ENCODE measurements at regions not wholly inside any gene's neighbourhood (a gene's known extent, or its start where the extent isn't known, plus 50 kb on each side); places are given as distances from the start of the nearest gene placed in this dataset.

GRCh38 chr22:22955866-22956535, 68.4 kb downstream of the IGLL5 start:
- H3K27me3 ChIP-seq = peaks cover 0 to 7% of the 10 kb centered on the region in 2 donors
- no peak for TF ChIP-seq POLR2A (IDR thresholded peaks at IDR 0.05)
- TF ChIP-seq CTCF (IDR thresholded peaks at IDR 0.05) = peak; percentile 52 to 76 (median 74)

DNA sequence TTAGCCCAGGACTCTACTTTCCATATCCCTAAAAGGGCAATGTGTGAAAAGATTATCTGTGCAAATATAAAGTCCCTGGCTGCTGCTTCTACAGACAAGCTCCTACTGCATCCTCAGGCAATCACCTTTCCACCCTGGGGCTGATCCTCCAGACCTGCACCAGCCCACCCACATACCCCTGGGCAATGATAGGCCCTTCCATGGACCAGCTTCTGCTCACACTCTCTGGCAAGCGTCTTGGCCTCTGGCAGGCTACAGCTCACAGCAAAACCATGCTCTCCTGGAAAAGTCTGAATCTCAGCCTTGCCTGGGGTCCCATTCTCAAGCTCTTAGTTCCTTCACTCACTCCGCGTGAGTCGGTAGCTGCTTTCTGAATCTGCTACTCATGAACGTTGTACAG, 69.5 kb downstream of the IGLL5 start:
- DNase-seq (no peak), ATAC-seq (no peak)
- TF ChIP-seq CTCF (IDR thresholded peaks at IDR 0.05) = no peak
- TF ChIP-seq POLR2A (IDR thresholded peaks at IDR 0.05) = no peak
- Histone ChIP-seq H3K4me3 (no peak overlapping the region), H3K36me3 (replicated peaks in 1 of 2; ENCODE audit: insufficient read depth in 1 of 2, low read depth in 2 of 2) (no peaks in the 10 kb centered on the region), H3K27ac (no peak overlapping the region), H3K27me3 (peaks cover 0 to 7% of the 10 kb centered on the region in 2 donors), H3K4me1 (peaks cover 3% of the 10 kb centered on the region), H3K9me3 (no peaks in the 10 kb centered on the region)
- intact Hi-C loops (cut with DNase I) = no loop called here
- 69 to 71% methylated on average over 4 to 5 of the region's 5 CpGs for WGBS, 2 donors

More at GRCh38 chr22:22955866-22956535, 68.4 kb downstream of the IGLL5 start:
- Histone ChIP-seq H3K9me3 (no peaks in the 10 kb centered on the region), H3K36me3 (replicated peaks in 1 of 2; ENCODE audit: insufficient read depth in 1 of 2, low read depth in 2 of 2) (no peaks in the 10 kb centered on the region), H3K4me3 (no peak overlapping the region), H3K27ac (no peak overlapping the region), H3K4me1 (peaks cover 3% of the 10 kb centered on the region)
- WGBS, 2 donors = 0 to 20% methylated on average over 1 to 8 of the region's 8 CpGs
- DNase-seq (peak; percentile 65 to 75 (median 74)), ATAC-seq (peak; percentile 76)
- intact Hi-C loops (cut with DNase I) = no loop called here

GRCh38 chr22:22958621-22959020, 71.0 kb downstream of the IGLL5 start:
- TF ChIP-seq CTCF (IDR thresholded peaks at IDR 0.05) (no peak), POLR2A (IDR thresholded peaks at IDR 0.05) (no peak)
- peaks cover 0 to 7% of the 10 kb centered on the region in 2 donors for H3K27me3 ChIP-seq
- peaks cover 3% of the 10 kb centered on the region for H3K4me1 ChIP-seq
- no peaks in the 10 kb centered on the region for H3K36me3 ChIP-seq (replicated peaks in 1 of 2; ENCODE audit: insufficient read depth in 1 of 2, low read depth in 2 of 2)
- no peak for DNase-seq
- H3K9me3 ChIP-seq = no peaks in the 10 kb centered on the region
- intact Hi-C loops (cut with DNase I) = no loop called here
- WGBS, 2 donors = 65 to 72% methylated on average over 7 of the region's 7 CpGs
- no peak for ATAC-seq
- no peak overlapping the region for H3K27ac ChIP-seq
- H3K4me3 ChIP-seq = no peak overlapping the region

GRCh38 chr22:22959147-22959827, 71.7 kb downstream of the IGLL5 start:
- TF ChIP-seq POLR2A (IDR thresholded peaks at IDR 0.05) (no peak), CTCF (IDR thresholded peaks at IDR 0.05) (peak in 6 of 7 experiments; percentile 49 to 97 (median 90))
- Histone ChIP-seq H3K4me1 (peaks cover 3% of the 10 kb centered on the region), H3K27me3 (peaks cover 0 to 4% of the 10 kb centered on the region in 2 donors), H3K9me3 (no peaks in the 10 kb centered on the region), H3K4me3 (no peak overlapping the region), H3K27ac (no peak overlapping the region), H3K36me3 (replicated peaks in 1 of 2; ENCODE audit: insufficient read depth in 1 of 2, low read depth in 2 of 2) (no peaks in the 10 kb centered on the region)
- intact Hi-C loops (cut with DNase I) = no loop called here
- ATAC-seq (peak; percentile 53), DNase-seq (peak; percentile 62 to 73 (median 70))
- 31 to 34% methylated on average over 9 of the region's 9 CpGs for WGBS, 2 donors

Measured in body of pancreas (tissue), 4 donors.